ENCODE measurements at regions not wholly inside any gene's neighbourhood (a gene's known extent, or its start where the extent isn't known, plus 50 kb on each side); places are given as distances from the start of the nearest gene placed in this dataset.

- 34% methylated on average over 2 of the region's 2 CpGs for WGBS (ENCODE audit: missing lambda C conversion rate)
- TF ChIP-seq BHLHE40 (IDR thresholded peaks at IDR 0.05; ENCODE audit: low read depth, low read length) (no peak), FOSB (CRISPR knock-in tag; IDR thresholded peaks at IDR 0.05) (no peak), JUN (IDR thresholded peaks at IDR 0.05) (no peak), RFX5 (IDR thresholded peaks at IDR 0.05) (no peak), EHF (CRISPR knock-in tag; IDR thresholded peaks at IDR 0.05) (no peak), HOXB5 (CRISPR knock-in tag; IDR thresholded peaks at IDR 0.05) (no peak)
- H3K27ac ChIP-seq: no peak overlapping the region
- H3K4me3 ChIP-seq: no peak overlapping the region
- CTCF ChIA-PET: no interaction called here
- no peak for ATAC-seq
- no peak for DNase-seq (ENCODE audit: low read depth in 1 of 2, low spot score in 1 of 2)
- no peaks in the 10 kb centered on the region for H3K9me3 ChIP-seq
- no peak for FAIRE-seq
- H3K4me1 ChIP-seq: no peaks in the 10 kb centered on the region
- H3K4me2 ChIP-seq: no peak overlapping the region
- POLR2A ChIA-PET: no interaction called here
These were observed 104.5 kb downstream of the IL20RB start for GRCh38 chr3:137062250-137062649.

DNA sequence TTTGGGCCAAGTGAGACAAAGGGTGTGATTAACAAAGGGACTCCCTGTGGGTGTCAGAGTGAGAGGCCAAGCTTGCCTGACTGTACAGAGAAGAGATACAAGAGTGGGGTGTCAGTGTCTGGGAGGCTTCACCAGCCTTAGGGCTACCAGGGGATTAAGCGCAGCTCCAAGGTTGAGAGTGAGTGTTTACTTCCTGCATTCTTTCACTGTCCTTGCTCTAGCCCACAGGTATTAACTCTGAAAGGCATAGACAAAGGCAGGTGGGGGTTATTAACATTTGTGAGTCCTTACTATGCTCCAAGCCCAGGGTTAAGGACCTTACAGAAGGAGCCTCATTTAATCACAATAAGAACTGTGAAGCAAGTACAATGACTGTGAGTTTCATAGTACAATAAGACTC, 107.6 kb downstream of the IL20RB start:
- TF ChIP-seq, protein P1, sequence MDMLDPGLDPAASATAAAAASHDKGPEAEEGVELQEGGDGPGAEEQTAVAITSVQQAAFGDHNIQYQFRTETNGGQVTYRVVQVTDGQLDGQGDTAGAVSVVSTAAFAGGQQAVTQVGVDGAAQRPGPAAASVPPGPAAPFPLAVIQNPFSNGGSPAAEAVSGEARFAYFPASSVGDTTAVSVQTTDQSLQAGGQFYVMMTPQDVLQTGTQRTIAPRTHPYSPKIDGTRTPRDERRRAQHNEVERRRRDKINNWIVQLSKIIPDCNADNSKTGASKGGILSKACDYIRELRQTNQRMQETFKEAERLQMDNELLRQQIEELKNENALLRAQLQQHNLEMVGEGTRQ (IDR thresholded peaks at IDR 0.05): no peak
- TF ChIP-seq ZFP36 (IDR thresholded peaks at IDR 0.05; ENCODE audit: borderline replicate concordance, partially characterized antibody): no peak
- no peaks in the 10 kb centered on the region for H3K9me3 ChIP-seq
- CTCF ChIA-PET: no interaction called here
- H3K4me2 ChIP-seq: no peak overlapping the region
- POLR2A ChIA-PET: no interaction called here
- no peak overlapping the region for H3K27ac ChIP-seq
- FAIRE-seq: no peak
- 50% methylated on average over 1 of the region's 1 CpG for WGBS (ENCODE audit: missing lambda C conversion rate)
- DNase-seq (ENCODE audit: low read depth in 1 of 2, low spot score in 1 of 2): no peak
- no peaks in the 10 kb centered on the region for H3K4me1 ChIP-seq
- no peak for ATAC-seq
- no peak overlapping the region for H3K4me3 ChIP-seq

DNA sequence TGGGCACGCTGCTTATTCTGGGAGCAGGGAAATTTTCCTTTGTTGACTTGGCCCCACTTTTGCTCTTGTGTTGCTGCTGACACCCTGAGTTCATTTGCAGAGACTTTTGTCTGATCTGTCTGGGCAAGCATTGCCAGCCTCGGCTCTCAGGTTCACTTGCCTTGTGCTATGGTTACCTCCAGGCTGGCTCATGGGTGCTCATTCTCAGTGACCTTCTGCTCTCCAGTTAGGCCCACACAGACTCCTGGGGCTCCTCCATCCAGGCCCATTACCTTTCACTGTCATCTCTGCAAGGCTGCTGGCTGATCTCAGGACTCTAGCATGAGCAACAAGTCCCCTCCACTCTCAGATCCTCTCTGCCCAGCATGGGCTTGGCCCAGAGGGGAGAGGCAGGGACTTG, 108.3 kb downstream of the IL20RB start:
- TF ChIP-seq NPAS2 (CRISPR knock-in tag; IDR thresholded peaks at IDR 0.05; ENCODE audit: borderline replicate concordance) (no peak), RNF2 (IDR thresholded peaks at IDR 0.05; ENCODE audit: borderline replicate concordance, low read depth) (no peak), CTCF (IDR thresholded peaks at IDR 0.05) (no peak), HOXA7 (CRISPR knock-in tag; IDR thresholded peaks at IDR 0.05) (no peak), CHD2 (IDR thresholded peaks at IDR 0.05; ENCODE audit: low read length, partially characterized antibody) (no peak), CHD4 (IDR thresholded peaks at IDR 0.05; ENCODE audit: borderline replicate concordance) (no peak), HOXB13 (CRISPR knock-in tag; IDR thresholded peaks at IDR 0.05; ENCODE audit: low read depth) (no peak), FOSL2 (IDR thresholded peaks at IDR 0.05) (no peak), FOSL2 (CRISPR knock-in tag; IDR thresholded peaks at IDR 0.05) (no peak), GATA3 (IDR thresholded peaks at IDR 0.05; ENCODE audit: borderline replicate concordance) (no peak), CBX2 (IDR thresholded peaks at IDR 0.05; ENCODE audit: borderline replicate concordance, low read depth) (no peak), RARB (CRISPR knock-in tag; IDR thresholded peaks at IDR 0.05) (no peak), HEYL (CRISPR knock-in tag; IDR thresholded peaks at IDR 0.05) (no peak), KDM5A (IDR thresholded peaks at IDR 0.05) (no peak), SMC3 (IDR thresholded peaks at IDR 0.05) (no peak), NR3C1 (IDR thresholded peaks at IDR 0.05) (no peak), RAD21 (conservative IDR thresholded peaks at IDR 0.05 in 1 of 2, IDR thresholded peaks at IDR 0.05 in 1 of 2) (no peak), ESRRA (IDR thresholded peaks at IDR 0.05; ENCODE audit: borderline replicate concordance, low read length) (no peak)
- TF ChIP-seq, protein P2, sequence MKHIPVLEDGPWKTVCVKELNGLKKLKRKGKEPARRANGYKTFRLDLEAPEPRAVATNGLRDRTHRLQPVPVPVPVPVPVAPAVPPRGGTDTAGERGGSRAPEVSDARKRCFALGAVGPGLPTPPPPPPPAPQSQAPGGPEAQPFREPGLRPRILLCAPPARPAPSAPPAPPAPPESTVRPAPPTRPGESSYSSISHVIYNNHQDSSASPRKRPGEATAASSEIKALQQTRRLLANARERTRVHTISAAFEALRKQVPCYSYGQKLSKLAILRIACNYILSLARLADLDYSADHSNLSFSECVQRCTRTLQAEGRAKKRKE (CRISPR knock-in tag; IDR thresholded peaks at IDR 0.05; ENCODE audit: low read depth): no peak
- TF ChIP-seq, protein P3, sequence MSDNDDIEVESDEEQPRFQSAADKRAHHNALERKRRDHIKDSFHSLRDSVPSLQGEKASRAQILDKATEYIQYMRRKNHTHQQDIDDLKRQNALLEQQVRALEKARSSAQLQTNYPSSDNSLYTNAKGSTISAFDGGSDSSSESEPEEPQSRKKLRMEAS (IDR thresholded peaks at IDR 0.05): no peak
- DNase-seq (ENCODE audit: low read depth in 1 of 2, low spot score in 1 of 2) (no peak), ATAC-seq (no peak), FAIRE-seq (no peak)
- no peak overlapping the region for H3K27ac ChIP-seq
- H3K4me1 ChIP-seq: no peaks in the 10 kb centered on the region
- H3K4me2 ChIP-seq: no peak overlapping the region
- ChIA-PET POLR2A (no interaction called here), CTCF (no interaction called here)
- WGBS (ENCODE audit: missing lambda C conversion rate): 24% methylated on average over 2 of the region's 2 CpGs
- no peak overlapping the region for H3K4me3 ChIP-seq
- H3K9me3 ChIP-seq: no peaks in the 10 kb centered on the region

All from A549 (cell line).